ENCODE measurements at regions not wholly inside any gene's neighbourhood (a gene's known extent, or its start where the extent isn't known, plus 50 kb on each side); places are given as distances from the start of the nearest gene placed in this dataset.

DNA sequence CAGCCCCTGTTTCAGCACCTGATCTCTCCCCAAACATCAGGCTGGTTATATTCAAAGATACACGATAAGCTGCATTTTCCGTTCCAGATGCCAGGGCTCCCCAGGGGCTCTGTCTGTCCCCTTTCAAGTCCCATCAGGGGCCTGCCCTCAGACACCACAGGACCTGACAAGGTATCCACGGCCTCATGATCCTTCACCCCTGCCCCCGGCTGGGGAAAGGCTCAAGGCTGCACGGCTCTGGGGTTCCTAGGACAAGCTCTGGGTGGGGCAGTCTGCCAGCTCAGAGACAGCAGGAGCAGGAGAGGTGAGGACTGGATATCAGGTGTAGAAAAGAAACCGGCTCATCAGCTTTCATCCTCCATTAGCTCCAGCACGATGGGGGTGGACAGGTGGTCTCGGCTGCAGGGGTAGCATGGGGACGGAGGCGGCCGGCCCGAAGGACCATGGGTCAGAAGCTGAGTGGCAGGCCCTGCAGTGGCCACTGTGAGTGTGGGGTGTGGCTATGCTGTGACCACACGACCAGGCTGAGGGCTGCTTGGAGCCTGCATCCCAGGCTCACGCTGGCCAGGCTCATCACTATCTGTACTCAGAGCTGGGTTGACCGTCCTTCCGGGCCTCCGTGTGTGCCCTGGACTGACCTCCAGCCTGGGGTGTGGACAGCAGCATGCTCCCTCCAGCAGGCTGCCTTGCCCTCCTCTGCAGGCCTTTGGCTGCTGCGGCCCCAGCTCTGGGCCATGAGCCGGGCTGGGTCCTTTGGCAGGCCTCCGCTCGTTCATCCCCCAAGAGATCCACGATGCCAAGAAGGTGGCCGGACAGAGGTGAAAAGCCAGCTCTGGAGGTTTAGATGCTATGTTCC is 386.2 kb downstream of the THBS2 start:
- Histone ChIP-seq H3K4me1 (ENCODE audit: control insufficient read depth in 2 of 2, insufficient read depth in 2 of 2, low read length in 1 of 2) (no peaks in the 10 kb centered on the region), H3K4me3 (ENCODE audit: low read depth in 1 of 2, low read length in 2 of 2) (no peak overlapping the region), H3K27me3 (ENCODE audit: control insufficient read depth in 1 of 2, insufficient read depth in 2 of 2, low read length in 2 of 2) (no peaks in the 10 kb centered on the region), H3K9me3 (ENCODE audit: control insufficient read depth in 2 of 2, insufficient read depth in 1 of 2, low read depth in 1 of 2, low read length in 1 of 2) (peaks cover 0 to 2% of the 10 kb centered on the region in 2 donors), H3K36me3 (ENCODE audit: control insufficient read depth in 2 of 2, insufficient read depth in 2 of 2, low read length in 1 of 2) (no peaks in the 10 kb centered on the region), H3K27ac (ENCODE audit: low read depth in 2 of 2, low read length in 1 of 2) (no peak overlapping the region)
- 83% methylated on average over 23 of the region's 23 CpGs for WGBS, 2 donors

DNA sequence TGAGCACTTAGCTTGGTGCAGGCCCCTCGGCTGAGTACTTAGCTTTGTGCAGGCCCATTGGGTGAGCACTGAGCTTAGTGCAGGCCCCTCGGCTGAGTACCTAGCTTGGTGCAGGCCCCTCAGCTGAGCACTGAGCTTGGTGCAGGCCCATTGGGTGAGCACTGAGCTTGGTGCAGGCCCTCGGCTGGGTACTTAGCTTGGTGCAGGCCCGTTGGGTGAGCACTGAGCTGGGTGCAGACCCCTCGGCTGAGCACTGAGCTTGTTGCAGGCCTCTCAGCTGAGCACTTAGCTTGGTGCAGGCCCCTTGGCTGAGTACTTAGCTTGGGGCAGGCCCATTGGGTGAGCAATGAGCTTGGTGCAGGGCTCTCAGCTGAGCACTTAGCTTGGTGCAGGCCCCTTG is 387.1 kb downstream of the THBS2 start:
- H3K4me1 ChIP-seq (ENCODE audit: control insufficient read depth in 2 of 2, insufficient read depth in 2 of 2, low read length in 1 of 2) = no peaks in the 10 kb centered on the region
- WGBS, 2 donors = 88 to 89% methylated on average over 5 of the region's 5 CpGs
- H3K36me3 ChIP-seq (ENCODE audit: control insufficient read depth in 2 of 2, insufficient read depth in 2 of 2, low read length in 1 of 2) = no peaks in the 10 kb centered on the region
- peaks cover 0 to 2% of the 10 kb centered on the region in 2 donors for H3K9me3 ChIP-seq (ENCODE audit: control insufficient read depth in 2 of 2, insufficient read depth in 1 of 2, low read depth in 1 of 2, low read length in 1 of 2)
- no peaks in the 10 kb centered on the region for H3K27me3 ChIP-seq (ENCODE audit: control insufficient read depth in 1 of 2, insufficient read depth in 2 of 2, low read length in 2 of 2)
- H3K27ac ChIP-seq (ENCODE audit: low read depth in 2 of 2, low read length in 1 of 2) = no peak overlapping the region
- no peak overlapping the region for H3K4me3 ChIP-seq (ENCODE audit: low read depth in 1 of 2, low read length in 2 of 2)

DNA sequence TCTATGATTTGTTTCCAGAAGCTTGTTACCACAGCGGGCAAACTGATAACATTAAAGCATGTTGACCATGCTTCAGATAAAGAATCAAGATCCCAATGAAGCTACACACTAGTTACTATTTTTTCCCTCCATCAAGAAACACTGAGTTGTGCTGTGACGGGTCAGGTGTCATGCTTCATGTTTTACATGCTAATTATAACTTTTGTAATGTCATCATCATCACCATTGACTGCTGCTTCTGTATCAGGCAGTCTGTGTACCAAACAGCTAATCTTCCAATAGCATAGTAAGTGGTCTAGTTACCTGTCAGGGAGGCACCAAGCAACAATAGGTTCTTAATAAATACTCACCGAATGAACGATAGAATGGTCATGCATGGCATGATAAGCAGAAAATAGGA is 388.1 kb downstream of the THBS2 start:
- H3K4me1 ChIP-seq (ENCODE audit: control insufficient read depth in 2 of 2, insufficient read depth in 2 of 2, low read length in 1 of 2) = no peaks in the 10 kb centered on the region
- WGBS, 2 donors = 88 to 89% methylated on average over 4 of the region's 4 CpGs

DNA sequence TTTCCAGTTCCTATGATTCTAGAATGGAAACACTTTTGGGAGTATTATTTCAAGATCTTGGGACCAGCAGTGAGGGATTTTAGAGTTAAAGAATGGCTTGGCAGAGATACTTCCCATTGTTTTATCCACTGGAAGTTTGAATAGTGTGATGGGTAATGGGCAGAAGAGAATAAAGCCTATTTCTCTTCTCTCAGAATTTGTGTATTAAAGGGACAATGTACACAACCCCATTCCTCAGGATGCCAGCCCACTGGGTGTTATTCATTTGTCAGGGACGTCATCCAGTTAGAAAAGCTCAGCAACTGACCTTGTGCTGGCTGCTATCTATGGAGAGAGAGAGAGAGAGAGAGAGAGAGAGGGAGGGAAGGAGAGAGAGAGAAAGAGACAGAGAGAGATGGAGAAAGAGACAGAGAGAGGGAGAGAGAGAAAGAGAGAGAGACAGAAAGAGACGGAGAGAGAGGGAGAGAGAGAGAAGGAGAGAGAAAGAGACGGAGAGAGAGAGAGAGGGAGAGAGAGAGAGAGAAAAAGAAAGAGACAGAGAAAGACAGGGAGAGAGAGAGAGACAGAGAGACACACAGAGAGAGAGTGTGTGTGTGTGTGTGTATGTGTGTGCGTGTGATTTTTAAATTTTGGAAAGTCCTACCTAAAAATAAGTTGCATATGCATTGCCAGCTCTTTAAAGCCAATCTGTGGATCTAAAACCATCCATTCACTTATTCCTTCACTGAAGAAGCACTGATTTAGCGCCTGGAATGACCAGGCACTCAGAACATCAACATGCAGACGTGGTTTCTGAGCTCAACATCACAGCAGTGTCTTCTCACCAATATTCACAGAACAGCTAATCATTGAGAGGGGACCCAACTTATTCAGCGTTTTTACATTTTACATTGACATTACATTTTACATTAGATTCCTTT is 388.8 kb downstream of the THBS2 start:
- H3K27ac ChIP-seq (ENCODE audit: low read depth in 2 of 2, low read length in 1 of 2) = no peak overlapping the region
- 78 to 80% methylated on average over 7 of the region's 7 CpGs for WGBS, 2 donors
- no peaks in the 10 kb centered on the region for H3K4me1 ChIP-seq (ENCODE audit: control insufficient read depth in 2 of 2, insufficient read depth in 2 of 2, low read length in 1 of 2)
- H3K9me3 ChIP-seq (ENCODE audit: control insufficient read depth in 2 of 2, insufficient read depth in 1 of 2, low read depth in 1 of 2, low read length in 1 of 2) = peaks cover 0 to 2% of the 10 kb centered on the region in 2 donors
- H3K4me3 ChIP-seq (ENCODE audit: low read depth in 1 of 2, low read length in 2 of 2) = no peak overlapping the region
- no peaks in the 10 kb centered on the region for H3K36me3 ChIP-seq (ENCODE audit: control insufficient read depth in 2 of 2, insufficient read depth in 2 of 2, low read length in 1 of 2)
- H3K27me3 ChIP-seq (ENCODE audit: control insufficient read depth in 1 of 2, insufficient read depth in 2 of 2, low read length in 2 of 2) = no peaks in the 10 kb centered on the region

More for the DNA sequence above, 388.1 kb downstream of the THBS2 start:
- Histone ChIP-seq H3K36me3 (ENCODE audit: control insufficient read depth in 2 of 2, insufficient read depth in 2 of 2, low read length in 1 of 2) (no peaks in the 10 kb centered on the region), H3K27me3 (ENCODE audit: control insufficient read depth in 1 of 2, insufficient read depth in 2 of 2, low read length in 2 of 2) (no peaks in the 10 kb centered on the region), H3K27ac (ENCODE audit: low read depth in 2 of 2, low read length in 1 of 2) (no peak overlapping the region), H3K4me3 (ENCODE audit: low read depth in 1 of 2, low read length in 2 of 2) (no peak overlapping the region), H3K9me3 (ENCODE audit: control insufficient read depth in 2 of 2, insufficient read depth in 1 of 2, low read depth in 1 of 2, low read length in 1 of 2) (peaks cover 0 to 2% of the 10 kb centered on the region in 2 donors)

GRCh38 chr6:168863467-168863866 is 390.2 kb downstream of the THBS2 start:
- Histone ChIP-seq H3K27ac (ENCODE audit: low read depth in 2 of 2, low read length in 1 of 2) (no peak overlapping the region), H3K36me3 (ENCODE audit: control insufficient read depth in 2 of 2, insufficient read depth in 2 of 2, low read length in 1 of 2) (no peaks in the 10 kb centered on the region), H3K4me3 (ENCODE audit: low read depth in 1 of 2, low read length in 2 of 2) (no peak overlapping the region), H3K9me3 (ENCODE audit: control insufficient read depth in 2 of 2, insufficient read depth in 1 of 2, low read depth in 1 of 2, low read length in 1 of 2) (peaks cover 0 to 2% of the 10 kb centered on the region in 2 donors), H3K27me3 (ENCODE audit: control insufficient read depth in 1 of 2, insufficient read depth in 2 of 2, low read length in 2 of 2) (no peaks in the 10 kb centered on the region), H3K4me1 (ENCODE audit: control insufficient read depth in 2 of 2, insufficient read depth in 2 of 2, low read length in 1 of 2) (no peaks in the 10 kb centered on the region)
- whole genome bisulfite sequencing, 2 donors = 83% methylated on average over 4 of the region's 4 CpGs

- Histone ChIP-seq H3K27ac (ENCODE audit: low read depth in 2 of 2, low read length in 1 of 2) (no peak overlapping the region), H3K27me3 (ENCODE audit: control insufficient read depth in 1 of 2, insufficient read depth in 2 of 2, low read length in 2 of 2) (no peaks in the 10 kb centered on the region), H3K4me1 (ENCODE audit: control insufficient read depth in 2 of 2, insufficient read depth in 2 of 2, low read length in 1 of 2) (no peaks in the 10 kb centered on the region), H3K9me3 (ENCODE audit: control insufficient read depth in 2 of 2, insufficient read depth in 1 of 2, low read depth in 1 of 2, low read length in 1 of 2) (peaks cover 0 to 2% of the 10 kb centered on the region in 2 donors), H3K36me3 (ENCODE audit: control insufficient read depth in 2 of 2, insufficient read depth in 2 of 2, low read length in 1 of 2) (no peaks in the 10 kb centered on the region), H3K4me3 (ENCODE audit: low read depth in 1 of 2, low read length in 2 of 2) (no peak overlapping the region)
- WGBS, 2 donors = 94% methylated on average over 10 of the region's 10 CpGs
Measured at GRCh38 chr6:168862346-168862980, 391.2 kb downstream of the THBS2 start.

DNA sequence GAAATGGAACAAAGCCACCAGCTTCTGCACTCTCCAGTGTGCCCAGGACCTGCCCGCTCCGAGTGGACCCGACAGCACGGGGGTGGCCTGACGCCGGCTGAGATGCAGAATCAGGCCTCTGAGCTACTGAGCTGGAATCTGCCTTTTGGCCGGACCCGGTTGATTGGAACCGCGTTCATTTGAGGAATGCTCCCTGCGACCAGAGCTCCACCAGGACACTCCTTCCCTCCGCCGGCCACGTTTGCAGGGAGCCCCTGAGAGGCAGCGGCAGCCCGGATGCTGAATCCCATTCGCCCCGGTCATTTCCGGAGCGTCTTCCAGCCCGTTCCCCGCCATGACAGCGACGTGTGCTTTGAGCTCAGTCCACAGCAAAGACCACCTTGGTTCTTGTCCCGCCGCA is 392.7 kb downstream of the THBS2 start:
- no peaks in the 10 kb centered on the region for H3K27me3 ChIP-seq (ENCODE audit: control insufficient read depth in 1 of 2, insufficient read depth in 2 of 2, low read length in 2 of 2)
- no peaks in the 10 kb centered on the region for H3K36me3 ChIP-seq (ENCODE audit: control insufficient read depth in 2 of 2, insufficient read depth in 2 of 2, low read length in 1 of 2)
- H3K9me3 ChIP-seq (ENCODE audit: control insufficient read depth in 2 of 2, insufficient read depth in 1 of 2, low read depth in 1 of 2, low read length in 1 of 2) = no peaks in the 10 kb centered on the region
- no peaks in the 10 kb centered on the region for H3K4me1 ChIP-seq (ENCODE audit: control insufficient read depth in 2 of 2, insufficient read depth in 2 of 2, low read length in 1 of 2)
- H3K4me3 ChIP-seq (ENCODE audit: low read depth in 1 of 2, low read length in 2 of 2) = no peak overlapping the region
- H3K27ac ChIP-seq (ENCODE audit: low read depth in 2 of 2, low read length in 1 of 2) = no peak overlapping the region
- WGBS, 2 donors = 91 to 94% methylated on average over 26 of the region's 26 CpGs

GRCh38 chr6:168860341-168860740 is 393.3 kb downstream of the THBS2 start:
- H3K4me3 ChIP-seq (ENCODE audit: low read depth in 1 of 2, low read length in 2 of 2) = no peak overlapping the region
- no peaks in the 10 kb centered on the region for H3K27me3 ChIP-seq (ENCODE audit: control insufficient read depth in 1 of 2, insufficient read depth in 2 of 2, low read length in 2 of 2)
- WGBS, 2 donors = 96% methylated on average over 16 of the region's 16 CpGs
- H3K36me3 ChIP-seq (ENCODE audit: control insufficient read depth in 2 of 2, insufficient read depth in 2 of 2, low read length in 1 of 2) = no peaks in the 10 kb centered on the region
- no peak overlapping the region for H3K27ac ChIP-seq (ENCODE audit: low read depth in 2 of 2, low read length in 1 of 2)
- no peaks in the 10 kb centered on the region for H3K9me3 ChIP-seq (ENCODE audit: control insufficient read depth in 2 of 2, insufficient read depth in 1 of 2, low read depth in 1 of 2, low read length in 1 of 2)
- no peaks in the 10 kb centered on the region for H3K4me1 ChIP-seq (ENCODE audit: control insufficient read depth in 2 of 2, insufficient read depth in 2 of 2, low read length in 1 of 2)

DNA sequence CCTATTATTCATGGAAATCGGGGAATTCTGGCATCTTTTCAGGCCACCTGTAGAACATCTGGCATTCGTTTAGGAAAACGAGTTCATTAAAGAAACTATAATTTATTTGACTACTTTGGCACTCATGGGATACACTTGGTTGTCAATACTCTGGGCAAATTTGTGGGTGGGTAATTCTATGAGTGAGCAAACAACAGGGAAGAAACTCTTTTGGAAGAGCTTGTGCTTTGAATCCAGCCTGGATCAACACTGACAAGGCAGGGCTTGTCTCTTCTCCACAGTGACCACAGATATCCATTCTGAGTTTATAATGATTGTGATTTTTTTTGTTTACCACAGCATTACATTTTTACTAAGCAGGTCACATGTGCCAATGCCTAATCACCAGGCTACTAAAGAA is 394.7 kb downstream of the THBS2 start:
- Histone ChIP-seq H3K4me1 (ENCODE audit: control insufficient read depth in 2 of 2, insufficient read depth in 2 of 2, low read length in 1 of 2) (no peaks in the 10 kb centered on the region), H3K9me3 (ENCODE audit: control insufficient read depth in 2 of 2, insufficient read depth in 1 of 2, low read depth in 1 of 2, low read length in 1 of 2) (no peaks in the 10 kb centered on the region), H3K4me3 (ENCODE audit: low read depth in 1 of 2, low read length in 2 of 2) (no peak overlapping the region), H3K27ac (ENCODE audit: low read depth in 2 of 2, low read length in 1 of 2) (no peak overlapping the region), H3K27me3 (ENCODE audit: control insufficient read depth in 1 of 2, insufficient read depth in 2 of 2, low read length in 2 of 2) (no peaks in the 10 kb centered on the region), H3K36me3 (ENCODE audit: control insufficient read depth in 2 of 2, insufficient read depth in 2 of 2, low read length in 1 of 2) (no peaks in the 10 kb centered on the region)
- 20 to 33% methylated on average over 3 of the region's 3 CpGs for WGBS, 2 donors

Data from esophagus (tissue), 2 donors.